ENCODE measurements at regions not wholly inside any gene's neighbourhood (a gene's known extent, or its start where the extent isn't known, plus 50 kb on each side); places are given as distances from the start of the nearest gene placed in this dataset.

DNA sequence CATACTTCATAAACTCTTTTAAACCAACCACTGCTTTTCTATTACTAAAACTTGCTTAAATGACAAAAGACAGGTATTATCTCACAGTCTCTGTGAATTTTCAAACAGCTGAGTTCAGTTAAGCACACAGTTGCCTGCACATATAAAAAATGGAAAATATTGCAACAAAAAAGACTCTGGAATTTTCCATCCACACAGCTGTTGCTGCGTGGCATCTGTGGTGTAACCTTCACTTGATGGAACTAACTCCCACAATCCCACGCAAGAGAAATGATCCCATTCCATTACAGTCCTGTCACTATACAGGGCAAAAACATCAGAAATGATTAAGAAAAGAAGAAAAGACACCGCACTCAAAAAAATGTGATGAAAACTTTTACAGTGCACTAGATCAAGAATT is 149.8 kb upstream of the TBL1X start:
- TF ChIP-seq EZH2phosphoT487 (IDR thresholded peaks at IDR 0.05; ENCODE audit: borderline replicate concordance), result no peak
- TF ChIP-seq, protein P1, sequence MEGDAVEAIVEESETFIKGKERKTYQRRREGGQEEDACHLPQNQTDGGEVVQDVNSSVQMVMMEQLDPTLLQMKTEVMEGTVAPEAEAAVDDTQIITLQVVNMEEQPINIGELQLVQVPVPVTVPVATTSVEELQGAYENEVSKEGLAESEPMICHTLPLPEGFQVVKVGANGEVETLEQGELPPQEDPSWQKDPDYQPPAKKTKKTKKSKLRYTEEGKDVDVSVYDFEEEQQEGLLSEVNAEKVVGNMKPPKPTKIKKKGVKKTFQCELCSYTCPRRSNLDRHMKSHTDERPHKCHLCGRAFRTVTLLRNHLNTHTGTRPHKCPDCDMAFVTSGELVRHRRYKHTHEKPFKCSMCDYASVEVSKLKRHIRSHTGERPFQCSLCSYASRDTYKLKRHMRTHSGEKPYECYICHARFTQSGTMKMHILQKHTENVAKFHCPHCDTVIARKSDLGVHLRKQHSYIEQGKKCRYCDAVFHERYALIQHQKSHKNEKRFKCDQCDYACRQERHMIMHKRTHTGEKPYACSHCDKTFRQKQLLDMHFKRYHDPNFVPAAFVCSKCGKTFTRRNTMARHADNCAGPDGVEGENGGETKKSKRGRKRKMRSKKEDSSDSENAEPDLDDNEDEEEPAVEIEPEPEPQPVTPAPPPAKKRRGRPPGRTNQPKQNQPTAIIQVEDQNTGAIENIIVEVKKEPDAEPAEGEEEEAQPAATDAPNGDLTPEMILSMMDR (conservative IDR thresholded peaks at IDR 0.05; ENCODE audit: low read length), result no peak
- Histone ChIP-seq H2AFZ (ENCODE audit: low read length) (no peak overlapping the region), H3K9me3 (ENCODE audit: insufficient read depth, low read depth, low read length) (no peaks in the 10 kb centered on the region), H3K4me1 (ENCODE audit: insufficient read depth, low read length, poor library complexity, severe bottlenecking) (no peaks in the 10 kb centered on the region), H3K4me3 (ENCODE audit: low read length, poor library complexity, severe bottlenecking) (no peak overlapping the region), H3K9me2 (replicated peaks; ENCODE audit: low read depth, low read length) (no peaks in the 10 kb centered on the region), H3K36me3 (ENCODE audit: insufficient read depth, low read length) (no peaks in the 10 kb centered on the region), H4K20me1 (ENCODE audit: insufficient read depth, low read length, poor library complexity, severe bottlenecking) (no peaks in the 10 kb centered on the region), H3F3A (ENCODE audit: low read depth) (no peaks in the 10 kb centered on the region), H3K4me2 (ENCODE audit: low read depth, low read length, poor library complexity, severe bottlenecking) (no peak overlapping the region), H3K79me2 (ENCODE audit: insufficient read depth, low read length) (no peaks in the 10 kb centered on the region), H3K9ac (ENCODE audit: low read depth, low read length, poor library complexity, severe bottlenecking) (no peak overlapping the region), H3K27me3 (ENCODE audit: insufficient read depth, low read length, poor library complexity, severe bottlenecking) (no peaks in the 10 kb centered on the region)

DNA sequence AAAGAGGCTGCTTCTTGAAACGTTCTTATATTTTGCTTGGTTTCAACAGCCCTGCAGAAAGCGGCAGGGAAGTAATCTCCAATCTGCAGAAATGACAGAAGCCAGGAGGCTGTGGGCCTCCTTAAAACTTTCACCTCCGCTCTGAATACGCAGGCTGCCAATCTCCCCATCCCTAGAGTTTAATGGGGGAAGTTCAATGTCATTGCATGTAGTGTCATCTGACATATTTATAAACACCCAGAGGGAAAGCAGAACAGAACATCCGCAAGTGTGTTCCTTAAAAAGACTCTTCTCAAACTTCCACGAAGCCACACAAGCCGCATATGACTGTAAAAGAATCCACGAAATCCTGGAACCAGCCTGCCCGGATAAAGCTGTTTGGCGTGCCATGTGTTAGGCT is 148.8 kb upstream of the TBL1X start:
- Histone ChIP-seq H3K4me2 (ENCODE audit: low read depth, low read length, poor library complexity, severe bottlenecking) (no peak overlapping the region), H3K9ac (ENCODE audit: low read depth, low read length, poor library complexity, severe bottlenecking) (no peak overlapping the region), H3K27me3 (ENCODE audit: insufficient read depth, low read length, poor library complexity, severe bottlenecking) (no peaks in the 10 kb centered on the region), H3K9me2 (replicated peaks; ENCODE audit: low read depth, low read length) (no peaks in the 10 kb centered on the region), H2AFZ (ENCODE audit: low read length) (no peak overlapping the region), H3K79me2 (ENCODE audit: insufficient read depth, low read length) (no peaks in the 10 kb centered on the region), H3K9me3 (ENCODE audit: insufficient read depth, low read depth, low read length) (no peaks in the 10 kb centered on the region), H4K20me1 (ENCODE audit: insufficient read depth, low read length, poor library complexity, severe bottlenecking) (no peaks in the 10 kb centered on the region), H3K4me3 (ENCODE audit: low read length, poor library complexity, severe bottlenecking) (no peak overlapping the region), H3F3A (ENCODE audit: low read depth) (no peaks in the 10 kb centered on the region), H3K4me1 (ENCODE audit: insufficient read depth, low read length, poor library complexity, severe bottlenecking) (no peaks in the 10 kb centered on the region), H3K36me3 (ENCODE audit: insufficient read depth, low read length) (no peaks in the 10 kb centered on the region)
- no peak for TF ChIP-seq EZH2phosphoT487 (IDR thresholded peaks at IDR 0.05; ENCODE audit: borderline replicate concordance)
- TF ChIP-seq, protein P1 (conservative IDR thresholded peaks at IDR 0.05; ENCODE audit: low read length), result no peak

DNA sequence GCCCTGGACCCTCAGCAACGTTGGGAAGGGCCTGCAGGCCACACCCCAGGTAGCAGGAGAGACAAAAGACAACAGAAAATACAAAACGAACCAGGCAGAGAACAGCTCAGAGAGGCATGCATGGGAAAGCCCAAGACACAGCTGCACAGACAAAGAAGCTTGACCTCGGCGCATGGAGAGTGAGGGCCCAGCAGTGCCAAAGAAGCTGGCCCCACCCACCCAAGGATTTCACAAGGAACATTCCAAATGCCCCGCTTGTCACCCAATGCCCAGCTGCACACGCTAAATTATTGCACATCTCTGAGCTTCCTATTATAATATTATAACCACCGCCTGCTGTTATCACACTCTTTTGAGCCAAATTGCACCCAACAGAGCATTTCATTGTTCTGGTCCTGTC is 147.7 kb upstream of the TBL1X start:
- Histone ChIP-seq H3K4me3 (ENCODE audit: low read length, poor library complexity, severe bottlenecking) (no peak overlapping the region), H3K4me1 (ENCODE audit: insufficient read depth, low read length, poor library complexity, severe bottlenecking) (no peaks in the 10 kb centered on the region), H3K36me3 (ENCODE audit: insufficient read depth, low read length) (no peaks in the 10 kb centered on the region), H2AFZ (ENCODE audit: low read length) (no peak overlapping the region), H3K9me2 (replicated peaks; ENCODE audit: low read depth, low read length) (no peaks in the 10 kb centered on the region), H4K20me1 (ENCODE audit: insufficient read depth, low read length, poor library complexity, severe bottlenecking) (no peaks in the 10 kb centered on the region), H3K79me2 (ENCODE audit: insufficient read depth, low read length) (no peaks in the 10 kb centered on the region), H3K9ac (ENCODE audit: low read depth, low read length, poor library complexity, severe bottlenecking) (no peak overlapping the region), H3K4me2 (ENCODE audit: low read depth, low read length, poor library complexity, severe bottlenecking) (no peak overlapping the region), H3K27me3 (ENCODE audit: insufficient read depth, low read length, poor library complexity, severe bottlenecking) (no peaks in the 10 kb centered on the region), H3F3A (ENCODE audit: low read depth) (no peaks in the 10 kb centered on the region), H3K9me3 (ENCODE audit: insufficient read depth, low read depth, low read length) (no peaks in the 10 kb centered on the region)
- TF ChIP-seq, protein P1 (conservative IDR thresholded peaks at IDR 0.05; ENCODE audit: low read length), result no peak
- no peak for TF ChIP-seq EZH2phosphoT487 (IDR thresholded peaks at IDR 0.05; ENCODE audit: borderline replicate concordance)
